GM12865 (cell line): ENCODE measurements at regions not wholly inside any gene's neighbourhood (a gene's known extent, or its start where the extent isn't known, plus 50 kb on each side); places are given as distances from the start of the nearest gene placed in this dataset.

Source experiments
- DNase-seq: peaks from one replicate; pipeline ENCODE4 v3.0.0; 2010; ENCODE audit warnings: low read depth
- H3K4me3 ChIP-seq: 2 replicates; pipeline ENCODE4 v1.5.1; 2011; ENCODE audit warnings: mild to moderate bottlenecking, low read depth, low read length, control low read depth
- TF ChIP-seq, protein P1 (sequence below): IDR thresholded peaks from 2 replicates; pipeline ENCODE4 v1.5.1; 2011; ENCODE audit warnings: low read length, control low read depth, low read depth, inconsistent platforms; ENCODE audit not compliant: insufficient read depth; ENCODE audit errors: missing control alignments

GRCh38 chr16:59404509-59404908 lies 670.4 kb upstream of the GOT2 start:
- no peak overlapping the region for H3K4me3 ChIP-seq
- TF ChIP-seq, protein P1, sequence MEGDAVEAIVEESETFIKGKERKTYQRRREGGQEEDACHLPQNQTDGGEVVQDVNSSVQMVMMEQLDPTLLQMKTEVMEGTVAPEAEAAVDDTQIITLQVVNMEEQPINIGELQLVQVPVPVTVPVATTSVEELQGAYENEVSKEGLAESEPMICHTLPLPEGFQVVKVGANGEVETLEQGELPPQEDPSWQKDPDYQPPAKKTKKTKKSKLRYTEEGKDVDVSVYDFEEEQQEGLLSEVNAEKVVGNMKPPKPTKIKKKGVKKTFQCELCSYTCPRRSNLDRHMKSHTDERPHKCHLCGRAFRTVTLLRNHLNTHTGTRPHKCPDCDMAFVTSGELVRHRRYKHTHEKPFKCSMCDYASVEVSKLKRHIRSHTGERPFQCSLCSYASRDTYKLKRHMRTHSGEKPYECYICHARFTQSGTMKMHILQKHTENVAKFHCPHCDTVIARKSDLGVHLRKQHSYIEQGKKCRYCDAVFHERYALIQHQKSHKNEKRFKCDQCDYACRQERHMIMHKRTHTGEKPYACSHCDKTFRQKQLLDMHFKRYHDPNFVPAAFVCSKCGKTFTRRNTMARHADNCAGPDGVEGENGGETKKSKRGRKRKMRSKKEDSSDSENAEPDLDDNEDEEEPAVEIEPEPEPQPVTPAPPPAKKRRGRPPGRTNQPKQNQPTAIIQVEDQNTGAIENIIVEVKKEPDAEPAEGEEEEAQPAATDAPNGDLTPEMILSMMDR, result no peak

GRCh38 chr16:59400830-59401229 lies 666.7 kb upstream of the GOT2 start:
- no peak overlapping the region for H3K4me3 ChIP-seq
- TF ChIP-seq, protein P1, result no peak
- DNase-seq, result no peak

More at GRCh38 chr16:59404509-59404908, 670.4 kb upstream of the GOT2 start:
- DNase-seq, result no peak

GRCh38 chr16:59397638-59398037 lies 663.5 kb upstream of the GOT2 start:
- H3K4me3 ChIP-seq, result no peak overlapping the region
- TF ChIP-seq, protein P1, result no peak
- DNase-seq, result no peak

- TF ChIP-seq, protein P1, result no peak
- DNase-seq, result no peak
- no peak overlapping the region for H3K4me3 ChIP-seq
Measured at GRCh38 chr16:59394526-59394925, 660.4 kb upstream of the GOT2 start.

DNA sequence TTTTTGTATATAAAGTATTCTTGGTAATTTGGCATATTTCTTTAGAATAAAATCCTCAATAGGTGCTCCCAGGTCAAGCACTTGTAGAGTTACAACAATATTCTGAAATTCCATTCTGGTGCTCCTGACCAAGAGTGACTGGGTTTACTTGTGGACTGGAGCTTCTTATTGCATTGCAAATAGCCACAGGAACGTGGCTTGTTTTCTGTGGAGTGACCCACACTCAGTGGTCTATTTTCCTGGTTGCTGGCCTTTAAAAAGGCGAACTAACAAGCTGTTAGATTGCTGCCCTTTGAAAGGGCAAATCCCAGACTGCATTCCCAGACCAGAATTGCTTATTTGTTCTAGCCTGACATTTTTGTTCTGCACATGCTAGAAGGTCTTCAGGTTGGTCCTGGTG lies 658.8 kb upstream of the GOT2 start:
- TF ChIP-seq, protein P1, result no peak
- DNase-seq, result no peak
- no peak overlapping the region for H3K4me3 ChIP-seq

GRCh38 chr16:59391617-59392364 lies 657.7 kb upstream of the GOT2 start:
- no peak overlapping the region for H3K4me3 ChIP-seq
- DNase-seq, result no peak
- TF ChIP-seq, protein P1, result no peak

GRCh38 chr16:59385959-59386358 lies 651.8 kb upstream of the GOT2 start:
- TF ChIP-seq, protein P1, result no peak
- DNase-seq, result no peak
- no peak overlapping the region for H3K4me3 ChIP-seq
